ENCODE measurements at regions not wholly inside any gene's neighbourhood (a gene's known extent, or its start where the extent isn't known, plus 50 kb on each side); places are given as distances from the start of the nearest gene placed in this dataset.
A peak's percentile ranks its signal among the peaks of the same experiment; 100 is the strongest.
"Not testable (repeated sequence)": the region's sequence is repeated elsewhere in the genome, so short reads cannot be mapped to it uniquely, and the experiment has no call there.

DNA sequence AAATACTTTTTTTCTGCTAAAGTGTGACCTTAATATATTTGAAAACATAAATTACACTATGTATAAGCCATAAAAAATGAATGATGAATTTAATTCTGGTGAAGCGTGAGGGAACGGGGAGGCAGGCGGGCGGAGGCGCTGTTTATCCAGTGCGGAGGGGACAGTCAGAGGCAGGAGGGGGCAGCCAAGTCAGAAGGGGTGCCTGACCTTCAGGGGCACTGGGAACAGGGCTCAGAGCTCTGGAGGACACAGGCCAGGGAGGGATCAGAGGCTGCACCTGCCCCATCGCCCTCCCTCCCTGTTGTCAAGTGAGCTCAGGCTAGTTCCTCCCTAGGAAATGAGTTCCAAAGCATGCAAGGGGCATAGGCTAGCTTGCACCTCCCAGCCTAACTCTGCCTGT lies 82.0 kb upstream of the CASZ1 start:
- Histone ChIP-seq H3K4me3 (no peak overlapping the region), H3K27ac (no peak overlapping the region), H3K36me3 (no peaks in the 10 kb centered on the region), H3K27me3 (no peaks in the 10 kb centered on the region), H3K9me3 (ENCODE audit: low read depth) (no peaks in the 10 kb centered on the region), H3K4me1 (ENCODE audit: low read depth) (no peaks in the 10 kb centered on the region)
- no peak for DNase-seq (ENCODE audit: low read depth in 1 of 2, low spot score in 1 of 2)
- TF ChIP-seq, protein P1, sequence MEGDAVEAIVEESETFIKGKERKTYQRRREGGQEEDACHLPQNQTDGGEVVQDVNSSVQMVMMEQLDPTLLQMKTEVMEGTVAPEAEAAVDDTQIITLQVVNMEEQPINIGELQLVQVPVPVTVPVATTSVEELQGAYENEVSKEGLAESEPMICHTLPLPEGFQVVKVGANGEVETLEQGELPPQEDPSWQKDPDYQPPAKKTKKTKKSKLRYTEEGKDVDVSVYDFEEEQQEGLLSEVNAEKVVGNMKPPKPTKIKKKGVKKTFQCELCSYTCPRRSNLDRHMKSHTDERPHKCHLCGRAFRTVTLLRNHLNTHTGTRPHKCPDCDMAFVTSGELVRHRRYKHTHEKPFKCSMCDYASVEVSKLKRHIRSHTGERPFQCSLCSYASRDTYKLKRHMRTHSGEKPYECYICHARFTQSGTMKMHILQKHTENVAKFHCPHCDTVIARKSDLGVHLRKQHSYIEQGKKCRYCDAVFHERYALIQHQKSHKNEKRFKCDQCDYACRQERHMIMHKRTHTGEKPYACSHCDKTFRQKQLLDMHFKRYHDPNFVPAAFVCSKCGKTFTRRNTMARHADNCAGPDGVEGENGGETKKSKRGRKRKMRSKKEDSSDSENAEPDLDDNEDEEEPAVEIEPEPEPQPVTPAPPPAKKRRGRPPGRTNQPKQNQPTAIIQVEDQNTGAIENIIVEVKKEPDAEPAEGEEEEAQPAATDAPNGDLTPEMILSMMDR (IDR thresholded peaks at IDR 0.05; ENCODE audit: low read depth, low read length): no peak

DNA sequence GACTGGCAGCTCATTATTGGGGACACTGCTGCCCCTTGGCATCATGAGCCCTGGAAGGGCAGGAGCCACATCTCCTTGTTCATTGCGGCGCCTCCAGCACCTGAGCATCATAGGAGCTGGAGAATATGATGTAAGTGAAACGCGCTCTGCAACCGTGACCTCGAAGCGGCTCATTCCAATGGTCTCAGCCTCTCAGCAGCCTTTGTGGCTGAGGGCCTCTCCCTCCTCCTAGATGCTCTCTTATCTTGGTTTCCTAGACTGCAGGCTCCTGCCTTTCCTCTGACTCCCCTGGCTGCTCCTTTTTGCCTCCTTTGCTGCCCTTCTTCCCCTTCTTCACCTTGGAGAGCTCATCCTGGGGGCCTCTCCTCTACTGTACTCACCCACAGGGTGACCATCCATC lies 83.6 kb upstream of the CASZ1 start:
- H3K27ac ChIP-seq: no peak overlapping the region
- DNase-seq (ENCODE audit: low read depth in 1 of 2, low spot score in 1 of 2): no peak
- peaks cover under 1% of the 10 kb centered on the region for H3K27me3 ChIP-seq
- H3K4me3 ChIP-seq: no peak overlapping the region
- no peaks in the 10 kb centered on the region for H3K36me3 ChIP-seq
- H3K9me3 ChIP-seq (ENCODE audit: low read depth): no peaks in the 10 kb centered on the region
- H3K4me1 ChIP-seq (ENCODE audit: low read depth): no peaks in the 10 kb centered on the region
- TF ChIP-seq, protein P1 (IDR thresholded peaks at IDR 0.05; ENCODE audit: low read depth, low read length): no peak

DNA sequence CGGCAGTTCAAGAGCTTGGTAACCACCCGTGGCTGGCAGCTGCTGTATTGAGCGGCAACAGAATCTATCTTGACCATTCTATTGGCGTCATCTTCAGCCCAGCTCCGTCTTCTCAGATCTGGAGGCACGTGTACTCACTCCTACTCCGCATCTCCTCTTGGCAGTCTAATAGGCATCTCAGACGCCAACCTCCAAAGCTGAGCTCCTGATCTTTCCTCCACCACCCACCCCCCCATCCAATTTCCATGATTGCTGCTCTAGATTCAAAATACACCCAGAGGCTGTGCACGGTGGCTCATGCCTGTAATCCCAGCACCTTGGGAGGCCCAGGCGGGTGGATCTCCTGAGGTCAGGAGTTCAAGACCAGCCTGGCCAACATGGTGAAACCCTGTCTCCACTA lies 84.6 kb upstream of the CASZ1 start:
- TF ChIP-seq, protein P1 (IDR thresholded peaks at IDR 0.05; ENCODE audit: low read depth, low read length): no peak
- H3K36me3 ChIP-seq: no peaks in the 10 kb centered on the region
- no peaks in the 10 kb centered on the region for H3K9me3 ChIP-seq (ENCODE audit: low read depth)
- H3K27ac ChIP-seq: no peak overlapping the region
- peaks cover 3% of the 10 kb centered on the region for H3K27me3 ChIP-seq
- no peak overlapping the region for H3K4me3 ChIP-seq
- no peak for DNase-seq (ENCODE audit: low read depth in 1 of 2, low spot score in 1 of 2)
- no peaks in the 10 kb centered on the region for H3K4me1 ChIP-seq (ENCODE audit: low read depth)

DNA sequence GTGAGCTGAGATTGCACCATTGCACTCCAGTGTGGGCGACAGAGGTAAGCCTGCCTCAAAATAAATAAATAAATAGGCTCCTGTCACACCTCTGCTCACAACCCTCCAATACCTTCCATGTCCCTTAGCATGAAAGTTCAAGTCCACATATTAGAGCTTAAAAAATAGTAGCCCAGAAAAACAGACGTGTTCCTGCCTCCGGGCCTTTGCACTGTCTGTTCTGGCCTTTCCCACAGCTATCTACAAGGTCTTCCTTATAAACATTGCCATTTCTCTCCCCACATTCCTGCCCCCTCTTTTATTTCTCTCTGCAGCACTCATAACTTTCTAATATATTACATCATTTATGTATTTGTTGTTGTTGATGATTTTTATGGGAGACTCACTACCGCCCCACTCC lies 85.6 kb upstream of the CASZ1 start:
- Histone ChIP-seq H3K27ac (no peak overlapping the region), H3K4me3 (no peak overlapping the region), H3K36me3 (no peaks in the 10 kb centered on the region), H3K9me3 (ENCODE audit: low read depth) (no peaks in the 10 kb centered on the region), H3K4me1 (ENCODE audit: low read depth) (no peaks in the 10 kb centered on the region), H3K27me3 (peaks cover 3% of the 10 kb centered on the region)
- DNase-seq (ENCODE audit: low read depth in 1 of 2, low spot score in 1 of 2): no peak
- TF ChIP-seq, protein P1 (IDR thresholded peaks at IDR 0.05; ENCODE audit: low read depth, low read length): no peak

DNA sequence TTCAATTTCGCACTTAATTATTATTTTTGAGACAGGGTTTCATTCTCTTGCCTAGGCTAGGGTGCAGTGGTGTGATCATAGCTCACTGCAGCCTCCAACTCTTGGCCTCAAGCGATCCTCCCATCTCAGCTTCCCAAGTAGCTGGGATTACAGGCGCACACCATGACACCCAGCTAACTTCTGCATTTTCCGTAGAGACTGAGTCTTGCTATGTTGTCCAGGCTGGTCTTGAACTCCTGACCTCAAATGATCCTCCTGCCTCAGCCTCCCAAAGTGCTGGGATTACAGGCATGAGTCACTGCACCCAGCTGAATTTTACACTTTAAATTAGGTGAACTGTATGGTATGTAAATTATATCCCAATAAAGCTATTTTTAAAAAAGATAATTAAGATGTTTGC lies 90.6 kb upstream of the CASZ1 start:
- H3K4me1 ChIP-seq (ENCODE audit: low read depth); DNase-seq (ENCODE audit: low read depth in 1 of 2, low spot score in 1 of 2); H3K36me3 ChIP-seq; H3K4me3 ChIP-seq; H3K9me3 ChIP-seq (ENCODE audit: low read depth); H3K27ac ChIP-seq: not testable (repeated sequence)
- H3K27me3 ChIP-seq: peaks cover 24% of the 10 kb centered on the region

DNA sequence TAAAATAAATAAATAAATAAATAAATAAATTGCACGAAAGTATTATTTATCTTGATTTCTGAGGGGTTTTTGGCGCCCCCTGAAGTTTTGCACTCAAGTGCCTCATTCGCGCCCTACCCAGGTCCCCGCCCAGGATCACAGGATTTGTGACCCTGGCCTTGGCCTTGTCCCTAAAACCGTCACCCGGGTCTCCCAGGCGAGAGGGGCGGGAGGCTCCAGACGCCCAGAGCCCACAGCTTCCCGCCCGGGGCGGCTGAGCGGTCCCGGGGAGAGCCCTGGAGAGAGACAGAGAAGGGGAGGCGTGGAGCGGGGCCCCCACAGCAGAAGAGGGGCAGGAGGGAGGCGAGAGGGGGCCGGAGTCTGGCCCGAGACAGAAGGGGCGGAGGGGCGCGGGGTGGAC lies 91.8 kb upstream of the CASZ1 start:
- Histone ChIP-seq H3K27me3 (peaks cover 24% of the 10 kb centered on the region), H3K4me3 (peak overlapping the region; percentile 24), H3K9me3 (ENCODE audit: low read depth) (no peaks in the 10 kb centered on the region), H3K27ac (no peak overlapping the region), H3K4me1 (ENCODE audit: low read depth) (peaks cover 3% of the 10 kb centered on the region), H3K36me3 (no peaks in the 10 kb centered on the region)
- no peak for DNase-seq (ENCODE audit: low read depth in 1 of 2, low spot score in 1 of 2)
- TF ChIP-seq, protein P1 (IDR thresholded peaks at IDR 0.05; ENCODE audit: low read depth, low read length): no peak

Data from cardiac muscle cell (in vitro differentiated cells and primary cell).